HG03565 (cell line): ENCODE measurements at regions not wholly inside any gene's neighbourhood (a gene's known extent, or its start where the extent isn't known, plus 50 kb on each side); places are given as distances from the start of the nearest gene placed in this dataset.
"Not testable (repeated sequence)": the region's sequence is repeated elsewhere in the genome, so short reads cannot be mapped to it uniquely, and the experiment has no call there.

ENCODE experiments used
- ATAC-seq: cut with Tn5 transposase; IDR thresholded peaks from one replicate; pipeline ENCODE4 v1.9.1; 2021; ENCODE audit warnings: mild to moderate bottlenecking, moderate library complexity; ENCODE audit not compliant: unreplicated experiment

DNA sequence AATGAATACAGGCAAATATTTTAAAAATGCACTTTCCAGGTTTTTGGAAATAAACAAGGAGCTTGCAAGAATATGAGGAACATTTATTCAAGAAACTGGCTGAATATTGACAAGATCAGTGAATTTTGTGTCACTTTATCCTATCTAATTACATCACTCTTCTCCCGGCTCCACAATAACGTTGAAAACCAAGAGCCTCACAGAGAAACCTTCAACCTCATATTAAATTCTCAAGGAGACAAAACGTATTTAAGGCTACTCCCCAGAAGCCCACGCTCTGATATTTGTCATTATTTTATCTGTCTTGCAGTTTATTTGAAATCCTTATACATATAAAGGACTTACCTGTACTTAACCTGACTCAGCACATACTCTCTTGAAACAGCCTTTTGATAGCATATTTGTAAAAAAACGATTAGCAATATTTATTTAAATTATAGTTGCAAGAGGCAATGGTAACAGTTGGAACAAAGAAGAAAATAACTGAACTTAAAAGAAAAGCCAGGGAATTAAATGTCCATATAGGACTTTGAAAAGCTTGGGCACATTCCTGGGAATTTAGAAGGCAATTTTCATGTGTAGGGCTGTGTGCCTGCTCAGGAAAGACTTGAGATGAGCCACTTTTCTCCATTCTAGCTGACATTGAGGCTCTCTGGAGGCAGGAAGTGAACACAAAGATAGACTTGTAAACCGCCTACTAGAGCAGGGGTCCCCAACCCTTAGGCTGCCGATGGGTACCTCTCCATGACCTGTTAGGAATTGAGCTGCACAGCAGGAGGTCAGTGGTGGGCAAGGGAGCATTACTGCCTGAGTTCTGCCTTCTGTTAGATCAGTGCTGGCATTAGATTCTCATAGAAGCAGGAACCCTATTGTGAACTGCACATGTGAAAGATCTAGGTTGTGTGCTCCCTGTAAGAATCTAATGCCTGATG is 636.4 kb downstream of the SLC16A7 start:
- ATAC-seq: no peak

DNA sequence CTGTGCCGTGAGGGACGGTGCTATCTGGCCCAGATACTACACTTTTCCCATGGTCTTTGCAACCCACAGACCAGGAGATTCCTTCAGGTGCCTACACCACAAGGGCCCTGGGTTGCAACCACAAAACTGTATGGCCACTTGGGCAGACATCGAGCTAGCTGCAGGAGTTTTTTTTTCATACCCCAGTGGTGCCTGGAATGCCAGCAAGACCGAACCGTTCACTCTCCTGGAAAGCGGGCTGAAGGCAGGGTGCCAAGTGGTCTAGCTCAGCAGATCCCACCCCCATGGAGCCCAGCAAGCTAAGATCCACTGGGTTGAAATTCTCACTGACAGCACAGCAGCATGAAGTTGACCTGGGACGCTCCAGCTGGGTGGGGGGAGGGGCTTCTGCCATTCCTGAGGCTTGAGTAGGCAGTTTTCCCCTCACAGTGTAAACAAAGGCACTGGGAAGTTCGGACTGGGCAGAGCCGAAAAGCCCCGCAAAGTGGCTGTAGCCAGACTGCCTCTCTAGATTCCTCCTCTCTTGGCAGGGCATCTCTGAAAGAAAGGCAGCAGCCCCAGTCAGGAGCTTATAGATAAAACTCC is 638.9 kb downstream of the SLC16A7 start:
- ATAC-seq: not testable (repeated sequence)

DNA sequence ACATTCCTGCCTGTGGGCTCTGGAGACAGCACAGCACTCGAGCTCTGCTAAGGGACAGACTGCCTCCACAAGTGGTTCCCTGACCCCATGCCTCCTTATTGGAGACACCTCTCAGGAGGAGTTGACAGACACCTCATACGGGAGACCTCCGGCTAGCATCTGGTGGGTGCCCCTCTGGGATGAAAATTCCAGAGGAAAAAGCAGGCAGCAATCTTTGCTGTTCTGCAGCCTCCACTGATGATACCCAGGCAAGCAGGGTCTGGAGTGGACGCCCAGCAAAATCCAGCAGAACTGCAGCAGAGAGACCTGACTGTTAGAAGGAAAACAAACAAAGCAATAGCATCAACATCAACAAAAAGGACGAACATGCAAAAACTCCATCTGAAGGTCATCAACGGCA is 639.4 kb downstream of the SLC16A7 start:
- no peak for ATAC-seq

- ATAC-seq: not testable (repeated sequence)
Measured at GRCh38 chr12:60236416-60236815, 640.6 kb downstream of the SLC16A7 start.

GRCh38 chr12:60240891-60241290 is 645.1 kb downstream of the SLC16A7 start:
- ATAC-seq: no peak

GRCh38 chr12:60251091-60251490 is 655.3 kb downstream of the SLC16A7 start:
- no peak for ATAC-seq

- no peak for ATAC-seq
Measured at GRCh38 chr12:60252359-60253096, 656.7 kb downstream of the SLC16A7 start.

DNA sequence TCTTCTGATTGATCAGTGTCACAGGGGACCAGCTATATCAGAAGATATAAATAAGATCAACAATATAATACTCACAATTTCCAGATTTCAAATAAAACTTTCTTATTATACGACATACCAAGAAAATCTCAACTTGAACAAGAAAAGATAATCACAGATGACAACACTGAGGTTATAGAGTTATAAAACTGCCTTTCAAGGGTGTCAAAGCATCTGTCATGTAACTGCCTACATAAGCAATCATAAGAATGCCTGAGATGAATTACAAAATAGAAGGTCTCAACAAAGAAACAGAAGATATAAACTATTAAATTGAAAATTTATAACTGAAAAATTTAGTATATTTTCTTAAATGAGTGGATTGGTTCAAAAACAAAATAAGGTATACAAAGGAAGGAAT is 659.2 kb downstream of the SLC16A7 start:
- ATAC-seq: no peak

GRCh38 chr12:60257063-60257462 is 661.2 kb downstream of the SLC16A7 start:
- no peak for ATAC-seq

GRCh38 chr12:60259225-60259624 is 663.4 kb downstream of the SLC16A7 start:
- ATAC-seq: no peak

GRCh38 chr12:60262378-60262777 is 666.5 kb downstream of the SLC16A7 start:
- no peak for ATAC-seq

GRCh38 chr12:60263161-60263560 is 667.3 kb downstream of the SLC16A7 start:
- ATAC-seq: no peak

GRCh38 chr12:60263836-60264493 is 668.1 kb downstream of the SLC16A7 start:
- no peak for ATAC-seq

DNA sequence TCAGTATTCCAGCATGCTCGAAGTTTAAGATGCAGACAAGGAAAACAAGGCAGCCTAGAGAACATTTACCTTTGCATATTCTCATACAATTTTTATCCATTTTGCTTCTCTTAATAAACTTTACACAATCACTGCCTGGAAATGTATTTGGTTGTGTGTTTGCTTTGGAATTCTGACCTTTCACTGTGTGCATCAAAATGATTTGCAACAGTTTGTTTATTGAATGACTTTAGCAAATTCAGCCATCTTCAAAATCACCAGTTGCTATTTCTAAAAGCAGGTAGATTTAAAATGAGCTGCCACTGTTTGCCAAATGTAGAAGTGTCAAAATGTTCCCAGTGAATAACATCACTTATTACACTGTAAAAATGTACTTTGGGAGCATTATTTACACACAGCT is 669.9 kb downstream of the SLC16A7 start:
- no peak for ATAC-seq

DNA sequence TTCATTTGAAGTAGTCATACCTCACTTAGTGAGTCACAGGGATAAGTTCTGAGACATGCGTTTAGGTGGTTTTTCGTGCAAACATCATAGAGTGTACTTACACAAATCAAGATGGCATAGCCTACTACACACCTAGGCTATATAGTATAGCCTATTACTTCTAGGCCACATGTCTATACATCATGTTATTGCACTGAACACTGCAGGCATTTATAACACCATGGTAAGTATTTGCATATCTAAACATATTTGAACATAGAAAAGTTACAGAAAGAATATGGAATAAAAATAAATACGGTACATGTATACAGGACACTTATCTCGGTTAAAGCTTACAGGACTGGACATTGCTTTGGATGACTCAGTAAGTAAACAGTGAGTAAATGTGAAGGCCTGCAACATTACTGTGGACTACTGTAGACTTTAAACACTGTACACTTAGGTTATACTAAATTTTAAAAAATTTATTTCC is 670.6 kb downstream of the SLC16A7 start:
- ATAC-seq: no peak

DNA sequence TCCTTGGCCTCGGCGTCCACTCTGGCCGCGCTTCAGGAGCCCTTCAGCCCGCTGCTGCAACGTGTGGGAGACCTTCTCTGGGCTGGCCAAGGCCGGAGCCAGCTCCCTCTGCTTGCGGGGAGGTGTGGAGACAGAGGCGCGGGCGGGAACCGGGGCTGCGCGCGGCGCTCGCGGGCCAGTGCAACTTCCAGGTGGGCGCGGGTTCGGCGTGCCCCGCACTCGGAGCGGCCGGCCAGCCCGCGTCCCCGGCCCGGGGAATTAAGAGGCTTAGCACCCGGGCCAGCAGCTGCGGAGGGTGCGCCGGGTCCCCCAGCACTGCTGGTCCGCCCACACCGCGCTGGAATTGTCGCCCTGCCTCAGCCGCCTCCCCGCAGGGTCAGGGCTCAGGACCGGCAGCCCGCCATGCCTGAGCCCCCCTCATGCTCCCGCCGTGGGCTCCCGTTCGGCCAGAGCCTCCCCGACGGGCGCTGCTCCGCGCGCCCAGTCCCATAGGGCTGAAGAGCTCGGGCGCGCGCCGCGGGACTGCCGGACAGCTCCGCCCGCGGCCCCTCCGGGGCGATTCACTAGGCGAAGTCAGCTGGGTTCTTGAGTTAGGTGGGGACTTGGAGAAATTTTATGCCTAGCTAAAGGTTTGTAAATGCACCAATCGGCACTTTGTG is 673.9 kb downstream of the SLC16A7 start:
- ATAC-seq: no peak

DNA sequence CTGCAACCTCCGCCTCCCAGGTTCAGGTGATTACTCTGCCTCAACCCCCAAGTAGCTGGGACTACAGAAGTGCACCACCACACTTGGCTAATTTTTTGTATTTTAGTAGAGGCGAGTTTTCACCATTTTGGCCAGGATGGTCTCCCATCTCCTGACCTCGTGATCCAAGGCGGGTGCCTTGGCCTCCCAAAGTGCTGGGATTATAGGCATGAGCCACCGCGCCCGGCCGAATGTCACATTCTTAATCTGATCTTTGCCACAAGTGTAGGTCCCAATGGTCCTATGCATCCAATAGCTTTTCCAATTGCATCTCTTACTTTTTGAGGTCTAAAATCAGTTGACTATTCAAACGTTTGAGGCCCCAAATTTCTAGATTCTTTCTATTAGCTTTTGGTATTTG is 676.0 kb downstream of the SLC16A7 start:
- no peak for ATAC-seq

DNA sequence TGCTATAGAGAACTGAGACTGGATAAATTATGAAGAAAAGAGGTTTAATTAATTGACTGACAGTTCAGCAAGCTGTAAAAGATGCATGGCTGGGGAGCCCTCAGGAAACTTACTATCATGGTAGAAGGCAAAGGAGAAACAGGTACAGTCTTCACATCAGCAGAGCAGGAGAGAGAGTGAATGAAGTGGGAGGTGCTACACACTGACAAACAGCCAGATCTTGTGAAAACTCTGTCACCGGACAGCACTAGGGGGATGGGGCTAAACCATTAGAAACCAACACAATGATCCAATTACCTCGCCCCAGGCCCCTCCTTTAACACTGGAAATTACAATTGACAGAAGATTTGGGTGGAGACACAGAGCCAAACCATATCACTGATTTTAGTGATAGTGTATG is 682.4 kb downstream of the SLC16A7 start:
- ATAC-seq: no peak

DNA sequence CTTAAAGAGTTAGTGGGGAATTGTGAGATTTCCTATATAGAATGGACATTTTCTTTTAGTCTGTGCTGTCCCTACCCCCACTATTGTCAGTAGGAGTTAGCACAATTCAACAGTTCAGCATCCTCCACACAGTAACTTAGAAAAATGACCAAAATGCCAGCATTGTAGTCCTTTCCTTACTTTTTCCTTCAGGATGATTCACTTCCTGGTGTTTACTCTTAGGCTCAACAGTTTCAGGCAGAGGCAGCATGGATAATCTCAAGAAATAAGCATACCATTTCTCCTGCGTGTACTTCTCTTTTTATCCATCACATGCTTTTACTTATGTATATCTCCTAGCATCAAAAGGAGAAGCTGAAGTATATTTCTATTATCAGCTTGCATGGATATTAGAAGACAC is 683.4 kb downstream of the SLC16A7 start:
- no peak for ATAC-seq

- ATAC-seq: no peak
Measured at GRCh38 chr12:60281522-60281921, 685.7 kb downstream of the SLC16A7 start.

DNA sequence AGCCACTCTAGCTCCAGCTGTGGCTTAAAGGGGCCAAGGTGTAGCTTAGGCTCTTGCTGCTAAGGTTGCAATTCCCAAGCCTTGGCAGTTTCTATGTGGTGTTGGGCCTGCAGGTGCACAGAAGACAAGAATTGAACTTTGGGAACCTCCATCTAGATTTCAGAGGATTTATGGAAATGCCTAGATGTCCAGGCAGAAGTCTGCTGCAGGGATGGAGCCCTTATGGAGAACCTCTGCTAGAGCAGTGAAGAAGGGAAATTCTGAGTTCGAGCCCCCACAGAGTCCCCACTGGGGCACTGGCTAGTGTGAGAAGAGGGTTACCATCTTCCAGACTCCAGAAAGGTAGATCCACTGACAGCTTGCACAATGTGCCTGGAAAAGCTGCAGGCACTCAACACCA is 694.7 kb downstream of the SLC16A7 start:
- no peak for ATAC-seq
